Stimulated activated CD4-positive, alpha-beta T cell treated with anti-CD3 and anti-CD28 coated beads, Interleukin-2, amount 100 ng/mL, for 48 hours (primary cell): ENCODE measurements at regions not wholly inside any gene's neighbourhood (a gene's known extent, or its start where the extent isn't known, plus 50 kb on each side); places are given as distances from the start of the nearest gene placed in this dataset.

Experiments
- DNase-seq, 2 donors: peaks; one replicate each; pipeline ENCODE4 v3.0.0-alpha.2; 2020

DNA sequence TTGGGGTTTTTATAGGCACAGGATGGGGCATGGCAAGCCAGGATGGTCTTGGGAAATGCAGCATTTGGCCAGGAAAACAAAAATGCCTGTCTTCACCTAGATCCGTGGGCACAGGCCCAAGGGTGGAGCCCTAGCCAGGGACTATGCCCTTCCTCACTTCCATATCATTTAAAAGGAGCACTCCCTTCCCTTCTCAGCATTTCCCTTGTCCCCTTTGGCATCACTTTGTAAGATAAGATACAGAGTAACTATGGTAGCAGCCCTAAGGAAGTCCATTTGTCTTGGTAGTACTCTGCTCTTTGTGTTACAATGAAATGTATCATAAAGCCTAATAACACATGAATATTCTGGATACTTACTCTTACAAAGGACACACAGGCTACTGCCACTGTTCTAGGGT, 1092.6 kb upstream of the TENM4 start:
- no peak for DNase-seq

DNA sequence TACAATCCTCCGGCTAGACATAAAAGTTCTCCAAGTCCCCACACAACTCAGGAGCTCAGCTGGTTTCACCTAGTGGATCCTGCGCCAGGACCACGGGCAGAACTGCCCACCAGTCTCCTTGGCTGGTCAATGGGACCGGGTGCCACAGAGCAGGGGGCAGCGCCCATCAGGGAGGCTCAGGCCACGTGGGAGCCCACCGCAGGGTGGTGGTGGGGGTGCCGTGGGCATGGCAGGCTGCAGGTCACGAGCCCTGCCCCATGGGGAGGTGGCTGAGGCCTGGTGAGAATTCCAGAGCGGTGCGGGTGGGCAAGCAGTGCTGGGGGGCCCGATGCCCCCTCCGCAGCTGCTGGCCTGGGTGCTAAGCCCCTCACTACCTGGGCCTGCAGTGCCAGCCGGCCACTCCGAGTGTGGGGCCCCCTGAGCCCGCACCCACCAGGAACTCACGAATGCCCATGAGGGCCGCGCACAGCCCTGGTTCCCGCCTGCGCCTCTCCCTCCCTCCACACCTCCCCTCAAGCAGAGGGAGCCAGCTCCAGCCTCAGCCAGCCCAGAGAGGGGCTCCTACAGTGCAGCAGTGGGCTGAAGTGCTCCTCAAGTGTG, 1091.9 kb upstream of the TENM4 start:
- no peak for DNase-seq

DNA sequence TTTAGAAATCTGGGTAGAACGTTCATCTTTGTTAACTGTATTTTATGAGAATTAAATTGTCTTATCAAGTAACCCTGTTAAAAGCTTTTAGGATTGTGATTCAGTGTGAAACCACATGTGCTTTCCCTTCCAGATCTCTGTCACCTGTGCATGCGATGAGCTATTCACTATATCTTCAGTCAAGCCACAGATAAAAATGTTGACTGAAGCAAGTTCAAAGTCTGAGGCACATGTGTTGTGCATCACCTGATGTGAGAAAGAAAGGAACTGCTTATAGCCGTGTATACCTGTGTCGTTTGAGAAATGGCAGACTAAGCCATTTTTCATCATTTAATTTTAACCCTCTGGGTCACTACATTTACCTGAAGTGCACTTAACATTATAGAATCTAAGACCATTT, 1088.9 kb upstream of the TENM4 start:
- no peak for DNase-seq

DNA sequence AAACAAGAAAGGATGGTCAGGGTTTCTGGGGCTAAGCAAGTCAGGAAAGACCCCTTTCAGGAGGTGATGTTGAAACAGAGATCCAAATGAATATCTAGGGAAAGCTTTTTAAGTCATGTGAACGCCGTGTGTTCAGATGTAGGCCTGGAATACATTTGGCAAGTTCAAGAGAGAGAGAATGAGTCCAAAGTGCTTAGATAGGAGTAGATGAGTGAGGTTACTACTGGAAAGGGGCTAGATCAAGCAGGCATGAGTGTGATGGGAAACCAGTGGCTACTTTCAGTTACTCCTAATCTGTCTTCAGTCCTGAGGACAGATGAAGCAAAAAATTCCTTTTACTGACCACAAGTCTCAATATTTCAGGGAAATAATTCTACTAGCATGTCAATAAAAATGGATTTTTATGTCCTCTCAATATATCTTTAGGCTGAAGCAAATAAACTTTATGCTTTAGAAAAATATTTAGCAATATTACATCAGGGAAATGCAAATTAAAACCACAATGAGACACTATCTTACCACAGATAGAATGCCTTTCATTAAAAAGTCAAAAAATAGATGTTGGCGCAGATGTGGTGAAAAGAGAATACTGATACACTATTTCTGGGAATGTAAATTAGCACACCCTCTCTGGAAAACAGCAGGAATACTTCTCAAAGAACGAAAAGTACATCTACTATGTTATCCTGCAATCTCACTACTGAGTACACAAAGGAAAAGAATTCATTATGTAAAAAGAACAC, 1085.0 kb upstream of the TENM4 start:
- no peak for DNase-seq

DNA sequence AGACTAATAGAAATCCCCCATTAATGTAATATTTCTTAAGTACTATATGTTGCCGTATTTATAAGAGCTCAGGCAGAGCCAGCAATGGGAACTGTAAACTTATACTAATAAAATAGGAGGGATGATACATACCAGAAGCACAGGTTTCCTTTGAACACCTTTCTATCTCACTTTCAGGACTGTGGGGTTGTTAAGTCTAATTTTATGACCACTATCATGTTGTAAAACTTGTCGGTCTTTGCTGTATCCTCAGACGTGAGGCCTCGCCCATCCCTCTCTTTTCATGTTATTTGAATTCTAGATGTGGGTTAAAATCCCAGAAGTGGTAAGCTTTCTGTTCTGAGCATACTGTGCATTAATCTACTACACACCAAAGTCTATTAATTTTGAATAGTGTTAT, 1083.5 kb upstream of the TENM4 start:
- no peak for DNase-seq

DNA sequence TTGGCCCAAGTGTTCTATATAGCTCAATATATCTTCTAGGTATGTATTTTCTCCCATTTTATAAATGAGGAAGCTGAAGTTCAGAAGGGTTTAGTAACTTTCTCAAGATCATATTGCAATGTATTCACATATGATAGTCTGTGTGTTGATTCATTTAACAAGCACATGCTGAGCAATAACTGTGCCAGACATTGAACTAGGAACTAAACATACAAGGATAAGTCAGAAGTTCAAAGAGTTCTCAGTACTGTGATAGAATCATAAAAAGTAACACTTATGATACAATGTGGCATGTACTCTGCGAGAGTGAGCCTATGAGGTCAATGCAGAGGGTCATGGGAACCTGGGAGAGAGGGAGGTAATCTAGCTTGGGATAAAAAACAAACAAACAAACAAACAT, 1082.2 kb upstream of the TENM4 start:
- DNase-seq = no peak

DNA sequence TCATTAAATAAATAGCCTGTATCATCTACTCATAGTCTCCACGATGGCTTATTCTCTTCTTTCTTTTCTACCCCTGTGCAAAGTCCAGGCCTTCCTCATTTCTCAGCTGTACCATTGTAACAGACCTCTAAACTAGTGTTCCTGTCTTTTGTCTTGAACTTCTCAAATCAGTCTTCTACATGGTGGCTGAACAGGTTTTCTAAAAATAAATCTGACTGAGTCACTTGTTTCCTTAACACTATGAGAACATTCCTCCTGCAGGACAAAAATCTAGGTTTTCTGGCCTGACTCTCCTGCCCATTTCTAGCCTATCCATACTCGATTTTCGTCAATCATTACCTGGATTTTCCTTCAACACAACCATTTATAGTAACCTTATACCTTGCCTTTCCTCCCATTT, 1080.8 kb upstream of the TENM4 start:
- no peak for DNase-seq

DNA sequence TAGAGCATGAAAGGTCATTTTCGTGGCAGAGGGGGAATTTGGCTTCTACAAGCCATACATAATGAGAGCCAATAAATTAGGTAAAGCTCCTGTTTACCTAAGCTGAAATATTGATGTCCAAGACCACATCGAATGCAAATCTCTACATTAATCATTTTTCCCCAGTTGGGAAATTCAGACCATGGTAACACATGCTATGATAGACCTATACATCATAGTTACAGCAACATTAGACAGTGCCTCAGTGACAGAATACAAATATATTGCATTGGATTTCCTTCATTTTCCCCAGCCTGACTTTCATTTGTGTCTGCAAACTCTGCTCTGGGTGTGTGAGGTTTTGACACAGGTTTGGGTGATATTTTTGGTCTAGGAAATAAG, 1079.7 kb upstream of the TENM4 start:
- DNase-seq = no peak

DNA sequence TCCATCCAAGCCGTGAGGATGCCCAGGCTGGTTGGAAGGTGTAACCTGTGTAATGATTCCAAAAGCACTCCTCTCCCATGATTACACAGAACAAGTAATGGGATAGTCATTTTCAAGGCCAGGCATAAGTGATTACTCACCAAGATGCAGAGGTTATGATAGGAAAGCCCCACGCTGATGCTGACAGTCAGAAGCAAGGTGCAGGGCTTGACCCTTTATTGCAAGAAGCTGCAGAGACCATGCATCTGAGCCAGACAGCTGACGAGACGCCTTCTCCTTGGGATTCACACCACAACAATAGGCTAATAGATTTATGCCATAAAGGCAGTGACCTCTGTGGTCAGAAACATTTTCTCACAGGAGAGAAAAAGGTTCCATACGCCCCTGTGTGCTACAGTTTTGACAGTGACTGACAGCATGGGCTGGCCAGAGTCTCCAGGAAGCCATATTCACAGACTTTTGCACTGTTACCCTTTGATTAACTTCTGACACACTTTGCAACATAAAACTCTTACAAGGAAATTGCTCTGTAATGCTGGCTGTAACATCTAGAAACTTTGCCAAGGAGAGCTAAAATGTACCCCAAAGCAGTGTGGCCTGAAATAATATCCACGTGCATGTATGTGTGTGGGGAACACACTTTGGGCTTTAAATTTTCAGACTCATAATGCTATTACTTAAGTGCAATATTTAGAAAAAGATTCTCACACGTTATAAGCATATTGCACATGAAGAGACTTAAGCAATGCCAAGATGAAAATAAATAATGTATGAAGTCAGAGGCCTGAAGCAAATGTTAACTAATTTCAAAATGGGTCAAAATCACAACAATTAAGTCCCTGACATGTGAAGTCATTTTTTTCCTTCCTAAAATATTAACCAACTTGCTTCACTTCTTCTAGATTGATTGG, 1079.0 kb upstream of the TENM4 start:
- DNase-seq = no peak

DNA sequence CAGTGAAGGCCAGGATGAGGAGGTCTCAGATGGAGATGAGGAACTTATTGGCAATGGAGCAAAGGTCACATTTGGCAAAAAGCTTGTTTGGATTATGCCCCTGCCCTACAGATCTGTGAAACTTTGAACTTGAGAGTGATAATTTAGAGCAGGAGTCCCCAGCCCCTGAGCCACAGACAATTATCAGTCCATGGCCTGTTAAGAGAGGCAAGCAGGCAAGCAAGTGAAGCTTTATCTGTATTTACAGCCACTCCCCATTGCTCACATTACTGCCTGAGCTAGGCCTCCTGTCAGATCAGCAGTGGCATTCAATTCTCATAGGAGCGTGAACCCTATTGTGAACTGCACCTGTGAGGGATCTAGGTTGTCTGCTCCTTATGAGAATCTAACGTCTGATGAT, 1076.9 kb upstream of the TENM4 start:
- no peak for DNase-seq

DNA sequence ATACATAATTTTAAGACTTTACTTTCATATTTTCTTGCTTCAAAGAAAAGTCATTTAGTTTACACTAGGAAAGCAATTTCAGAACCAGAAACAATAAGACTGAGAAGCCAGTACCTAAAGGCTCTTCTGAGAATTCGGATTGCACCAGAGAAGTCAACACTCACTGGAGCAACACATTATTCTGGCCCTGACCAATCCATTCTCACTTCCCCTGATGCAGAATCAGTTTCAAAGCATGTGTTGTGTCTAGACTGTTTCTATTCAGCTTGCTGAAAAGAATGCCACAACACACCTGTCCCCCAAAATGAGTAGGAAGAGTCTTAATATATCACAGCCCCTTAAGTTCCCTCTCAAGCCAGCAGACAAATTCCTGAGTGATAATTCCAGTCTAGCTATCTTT, 1074.3 kb upstream of the TENM4 start:
- DNase-seq = no peak

DNA sequence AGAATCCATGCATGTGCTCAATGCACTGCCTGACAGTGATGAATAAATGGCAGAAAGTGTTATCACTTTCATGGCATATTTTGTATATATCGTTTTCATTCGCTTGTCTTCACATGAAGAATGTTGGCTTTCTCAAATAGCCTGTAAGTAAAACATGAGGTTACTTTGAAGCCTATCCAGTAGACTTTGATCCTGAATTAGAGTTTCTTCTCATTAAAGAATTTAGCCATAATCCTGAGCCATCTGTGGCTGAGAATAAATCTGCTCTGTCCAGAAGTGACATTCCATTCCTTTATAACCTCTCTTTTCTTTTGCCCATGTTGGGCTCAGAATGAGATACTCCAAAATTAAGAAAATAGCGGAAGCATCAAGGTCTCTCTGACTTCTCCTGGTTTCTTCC, 1071.7 kb upstream of the TENM4 start:
- no peak for DNase-seq

DNA sequence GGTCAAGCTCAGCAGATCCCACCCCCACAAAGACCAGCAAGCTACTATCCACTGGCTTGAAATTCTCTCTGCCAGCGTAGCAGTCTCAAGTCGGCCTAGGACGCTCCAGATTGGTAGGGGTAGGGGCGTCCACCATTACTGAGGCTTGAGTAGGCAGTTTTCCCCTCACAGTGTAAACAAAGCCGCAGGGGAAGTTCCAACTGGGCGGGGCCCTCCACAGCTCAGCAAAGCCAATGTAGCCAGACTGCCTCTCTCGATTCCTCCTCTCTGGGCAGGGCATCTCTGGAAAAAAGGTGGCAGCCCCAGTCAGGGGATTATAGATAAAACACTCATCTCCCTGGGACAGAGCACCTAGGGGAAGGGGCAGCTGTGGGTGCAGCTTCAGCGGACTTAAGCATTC, 1064.9 kb upstream of the TENM4 start:
- DNase-seq = no peak

DNA sequence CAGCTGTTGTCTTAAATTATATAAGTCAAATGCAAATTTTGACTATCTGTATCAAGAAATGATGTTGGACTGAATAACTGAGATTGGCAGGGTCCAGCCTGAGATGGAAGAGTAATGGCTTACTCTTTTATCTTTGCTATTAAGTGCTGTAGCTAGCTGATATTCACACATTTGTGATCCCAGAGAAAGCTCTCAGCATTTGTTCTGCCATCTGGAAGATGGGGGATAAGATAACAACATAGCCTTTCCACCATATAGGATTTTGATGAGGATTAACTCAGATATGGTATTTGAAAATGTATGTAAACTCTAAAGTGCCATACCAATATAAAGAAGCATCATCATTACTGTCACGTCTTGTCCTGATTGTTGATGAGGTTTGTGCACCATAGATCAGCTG, 1063.2 kb upstream of the TENM4 start:
- DNase-seq = no peak

DNA sequence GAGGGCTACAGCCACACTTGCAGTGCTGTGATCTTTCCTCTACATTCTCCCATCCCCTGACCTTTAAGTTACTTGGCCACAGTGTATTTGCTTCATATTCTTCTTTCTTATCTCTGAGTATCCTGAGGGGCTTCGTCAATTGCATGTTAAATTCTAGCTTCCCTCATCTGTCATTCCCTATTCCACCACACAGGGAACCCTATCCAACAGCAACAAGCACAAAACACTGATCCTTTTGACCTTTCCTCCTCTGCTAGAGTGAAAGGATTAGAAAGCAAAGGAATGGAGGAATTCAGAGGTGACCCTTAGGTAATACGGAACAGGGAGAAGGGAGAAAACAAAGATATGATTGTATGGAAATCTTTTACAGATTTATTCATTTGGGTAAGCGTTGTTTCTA, 1061.7 kb upstream of the TENM4 start:
- DNase-seq = no peak

DNA sequence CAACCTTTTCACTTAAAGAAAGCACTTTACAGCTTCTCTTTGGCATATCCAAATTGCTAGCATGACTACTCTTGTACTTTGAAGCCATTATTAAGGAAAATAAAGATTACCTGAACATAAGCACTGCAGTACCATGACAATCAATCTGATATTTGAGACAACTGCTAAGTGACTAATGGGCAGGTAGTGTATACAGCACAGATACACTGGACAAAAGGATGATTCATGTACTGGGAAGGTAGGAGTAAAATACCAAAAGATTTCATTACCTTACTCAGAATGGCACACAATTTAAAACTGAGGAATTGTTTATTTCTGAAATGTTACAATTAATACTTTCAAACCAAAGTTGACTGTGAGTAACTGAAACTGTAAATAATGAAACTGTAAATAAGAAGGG, 1054.3 kb upstream of the TENM4 start:
- no peak for DNase-seq

DNA sequence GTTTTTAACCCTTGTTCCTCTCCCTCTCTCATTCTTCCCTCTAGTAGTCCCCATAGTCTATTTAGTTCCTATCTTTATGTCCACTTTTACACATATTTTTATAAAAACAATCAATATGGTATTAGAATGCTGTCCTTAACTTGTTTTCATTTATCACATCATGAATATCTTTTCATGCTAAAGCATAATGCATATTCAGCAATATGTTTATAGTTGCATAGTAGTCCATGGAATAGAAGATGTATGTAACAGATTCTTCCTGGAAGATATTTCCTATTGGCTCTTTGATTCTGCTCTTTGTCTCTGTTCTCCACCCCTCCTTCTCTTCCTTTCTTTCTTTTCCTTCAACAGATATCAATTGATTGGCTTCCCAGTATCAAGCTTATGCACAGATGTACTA, 1047.1 kb upstream of the TENM4 start:
- no peak for DNase-seq

DNA sequence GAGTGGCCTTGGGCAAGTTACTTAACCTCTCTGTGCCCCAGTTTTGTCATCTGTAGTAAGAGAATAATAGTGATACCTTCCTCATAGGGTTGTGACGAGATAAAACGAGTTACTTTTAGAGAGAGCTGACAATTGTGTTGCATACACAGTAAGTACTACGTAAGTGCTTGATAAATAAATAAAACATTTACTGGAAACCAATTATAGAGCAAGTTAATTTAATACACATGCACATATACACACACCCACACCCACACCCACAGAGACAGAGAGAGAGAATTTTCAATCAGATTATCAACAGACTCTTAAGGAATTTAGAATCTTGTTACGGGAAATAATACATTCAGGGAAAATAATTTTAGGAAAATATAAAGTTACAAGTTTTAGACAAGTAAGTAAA, 1045.8 kb upstream of the TENM4 start:
- DNase-seq = no peak

DNA sequence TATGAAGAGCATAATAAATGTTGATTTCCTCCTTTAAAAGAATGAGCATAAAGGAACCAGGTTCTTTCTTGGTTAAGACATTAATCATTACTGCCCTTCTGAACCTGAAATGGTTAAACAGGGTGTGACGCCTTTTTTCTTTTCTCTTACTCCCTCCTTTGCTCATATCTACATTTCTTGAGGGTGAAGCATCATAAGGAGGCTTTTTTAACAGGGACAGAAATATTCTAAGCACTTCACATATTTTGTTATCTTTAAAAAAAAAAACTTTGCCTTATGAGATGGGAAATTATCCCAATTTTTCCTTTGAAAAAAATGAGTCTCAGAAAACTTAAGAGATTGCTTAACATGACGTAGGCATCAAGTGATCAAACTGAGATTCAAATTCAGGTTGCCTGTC, 1036.3 kb upstream of the TENM4 start:
- DNase-seq = no peak

DNA sequence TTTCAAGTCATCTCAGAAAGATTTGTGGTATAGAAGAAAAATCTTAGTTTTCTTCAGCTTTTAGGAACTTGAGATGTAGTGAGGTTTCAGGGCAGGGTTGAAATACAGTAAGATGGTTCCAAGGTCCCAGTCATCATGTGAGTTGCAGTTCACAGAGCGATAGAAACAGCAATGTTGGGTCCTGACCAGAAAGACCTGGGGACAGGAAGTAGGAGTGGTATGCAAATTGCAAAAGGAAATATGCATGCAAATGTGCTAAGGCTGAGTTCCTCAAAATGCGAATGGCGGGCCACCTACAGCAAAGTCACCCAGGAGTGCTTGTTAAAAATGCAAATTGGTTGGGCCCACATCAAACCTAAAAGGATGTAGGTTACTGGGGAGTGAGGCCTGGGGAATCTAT, 1032.7 kb upstream of the TENM4 start:
- DNase-seq = no peak

DNA sequence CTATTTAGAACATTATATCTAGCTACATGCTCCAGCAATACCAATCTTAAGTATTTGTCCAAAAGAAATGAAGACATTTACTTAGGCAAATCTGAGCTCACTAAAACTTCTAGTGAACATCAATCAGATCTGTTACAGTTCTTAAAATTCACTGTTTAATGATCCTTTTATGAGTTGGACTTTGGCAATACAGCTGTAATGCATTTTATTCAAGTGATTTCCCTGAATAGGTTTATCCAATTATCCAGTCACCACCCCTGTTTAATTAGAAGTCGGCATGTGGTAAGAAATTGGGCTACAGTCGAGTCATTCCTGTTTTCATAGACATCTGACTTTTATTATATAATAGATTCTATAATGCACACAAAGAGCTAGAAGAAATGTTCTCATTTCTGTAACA, 1029.0 kb upstream of the TENM4 start:
- no peak for DNase-seq

DNA sequence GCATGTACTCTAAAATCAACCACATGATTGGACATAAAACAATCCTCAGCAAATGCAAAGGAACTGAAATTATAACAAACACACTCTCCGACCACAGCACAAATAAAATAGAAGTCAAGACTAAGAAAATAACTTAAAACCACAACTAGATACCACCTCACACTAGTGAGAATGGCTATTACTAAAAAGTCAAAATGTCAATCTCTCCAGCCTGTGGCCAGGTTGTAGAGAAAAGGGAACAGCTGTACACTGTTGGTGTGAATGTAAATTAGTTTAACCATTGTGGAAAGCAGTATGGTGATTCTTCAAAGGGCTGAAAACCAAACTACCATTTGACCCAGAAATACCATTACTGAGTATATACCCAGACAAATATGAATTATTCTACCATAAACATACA, 1025.7 kb upstream of the TENM4 start:
- DNase-seq = no peak

DNA sequence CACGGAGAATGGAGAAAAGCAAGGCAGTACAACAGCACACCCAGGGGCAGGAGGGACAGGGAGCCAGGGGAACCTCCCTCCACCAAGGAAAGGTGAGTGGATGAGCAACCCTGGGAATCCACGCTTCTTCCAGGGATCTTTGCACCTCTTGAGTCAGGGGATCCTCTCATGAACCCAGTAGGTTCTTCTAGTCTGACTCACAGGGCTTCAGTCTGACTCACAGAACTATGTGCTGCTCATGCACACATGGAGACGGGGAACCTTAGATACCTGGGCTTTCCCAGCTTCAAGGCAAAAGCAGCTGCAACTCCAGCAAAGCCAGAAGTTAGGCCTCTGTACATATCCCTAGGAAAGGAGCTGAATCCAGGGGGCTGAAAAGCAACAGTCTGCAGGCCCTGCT, 1021.4 kb upstream of the TENM4 start:
- no peak for DNase-seq

DNA sequence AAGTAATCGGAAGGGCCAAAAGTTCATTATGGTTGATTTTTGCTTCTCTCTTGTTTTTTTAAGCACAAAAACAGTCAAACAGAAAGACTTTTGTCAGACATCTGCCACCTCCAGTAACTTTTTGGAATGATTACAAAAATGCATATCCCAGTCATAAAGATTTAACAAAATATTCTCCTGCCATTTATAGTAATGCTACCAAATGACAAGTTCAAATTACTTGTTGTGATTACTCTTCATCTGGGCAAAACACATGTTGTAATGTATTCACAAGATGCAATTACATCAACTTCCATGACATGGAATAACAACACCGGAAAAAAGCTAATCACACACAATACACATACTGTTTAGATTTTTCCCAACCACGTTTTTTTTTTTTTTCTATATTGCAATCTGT, 1017.5 kb upstream of the TENM4 start:
- no peak for DNase-seq
